GM19035 (cell line): ENCODE measurements at regions not wholly inside any gene's neighbourhood (a gene's known extent, or its start where the extent isn't known, plus 50 kb on each side); places are given as distances from the start of the nearest gene placed in this dataset.
"Not testable (repeated sequence)": the region's sequence is repeated elsewhere in the genome, so short reads cannot be mapped to it uniquely, and the experiment has no call there.

Experiments
- ATAC-seq: cut with Tn5 transposase; IDR thresholded peaks from one replicate; pipeline ENCODE4 v1.9.1; 2021; ENCODE audit not compliant: unreplicated experiment

DNA sequence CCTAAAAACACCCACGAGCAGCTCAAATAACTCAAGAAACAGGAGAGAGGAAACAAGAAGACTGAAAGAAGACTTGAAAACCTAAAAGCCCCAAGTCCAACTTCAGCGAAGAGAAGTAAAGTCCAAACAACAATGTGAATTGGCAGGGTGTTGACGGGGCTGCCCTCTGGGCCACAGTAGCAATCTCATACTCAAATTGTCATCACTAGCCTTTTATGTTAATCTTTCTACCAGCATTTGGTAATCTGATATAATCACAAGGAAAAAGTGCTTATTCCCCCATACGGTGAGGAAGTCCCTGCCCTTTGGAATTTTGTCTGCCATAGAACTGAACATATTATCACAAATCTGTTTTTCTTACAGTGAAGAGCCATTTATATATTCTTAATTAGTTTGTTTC, 51.5 kb upstream of the IFNE start:
- no peak for ATAC-seq

GRCh38 chr9:21535396-21535795, 53.3 kb upstream of the IFNE start:
- no peak for ATAC-seq

DNA sequence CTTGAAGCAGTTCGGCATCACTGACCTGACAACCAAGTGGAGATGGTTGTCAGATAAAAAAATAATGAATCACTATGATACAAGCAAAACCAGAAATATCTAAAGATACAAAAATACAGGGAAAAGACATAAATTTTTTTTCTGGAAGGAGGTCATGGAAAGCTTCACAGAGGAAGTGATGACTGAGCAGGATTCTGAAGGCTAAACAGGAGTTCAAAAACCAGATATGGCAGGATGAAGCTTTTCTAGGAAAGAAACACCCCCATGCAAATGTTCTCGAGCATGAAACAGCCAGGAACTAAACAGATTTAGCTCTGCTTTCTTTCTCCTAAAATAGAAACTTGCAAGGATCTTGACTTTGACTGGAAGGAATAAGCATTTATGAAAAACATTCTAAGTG, 60.7 kb upstream of the IFNE start:
- no peak for ATAC-seq

DNA sequence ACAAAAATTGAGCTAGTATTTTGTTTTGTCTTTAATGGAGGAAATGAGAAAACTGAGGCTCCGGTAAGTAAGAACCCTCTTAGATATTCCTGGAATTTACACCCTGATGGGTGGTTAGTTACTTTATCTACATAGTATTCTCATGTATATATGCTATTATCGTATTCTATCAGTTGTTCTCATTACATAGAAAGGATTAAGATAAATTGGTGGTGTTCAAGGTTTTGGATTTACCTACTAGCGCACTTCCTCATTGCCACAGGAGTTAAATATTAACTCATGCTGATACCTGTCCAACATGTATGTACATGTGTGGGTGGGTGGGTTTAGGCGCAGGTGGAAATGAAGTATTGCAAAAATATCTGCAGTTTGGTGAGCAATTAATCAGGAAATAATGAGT, 61.1 kb upstream of the IFNE start:
- no peak for ATAC-seq

GRCh38 chr9:21543816-21544215, 61.7 kb upstream of the IFNE start:
- not testable (repeated sequence) for ATAC-seq

GRCh38 chr9:21546949-21547348, 64.8 kb upstream of the IFNE start:
- no peak for ATAC-seq

GRCh38 chr9:21549251-21549765, 67.2 kb upstream of the IFNE start:
- no peak for ATAC-seq

DNA sequence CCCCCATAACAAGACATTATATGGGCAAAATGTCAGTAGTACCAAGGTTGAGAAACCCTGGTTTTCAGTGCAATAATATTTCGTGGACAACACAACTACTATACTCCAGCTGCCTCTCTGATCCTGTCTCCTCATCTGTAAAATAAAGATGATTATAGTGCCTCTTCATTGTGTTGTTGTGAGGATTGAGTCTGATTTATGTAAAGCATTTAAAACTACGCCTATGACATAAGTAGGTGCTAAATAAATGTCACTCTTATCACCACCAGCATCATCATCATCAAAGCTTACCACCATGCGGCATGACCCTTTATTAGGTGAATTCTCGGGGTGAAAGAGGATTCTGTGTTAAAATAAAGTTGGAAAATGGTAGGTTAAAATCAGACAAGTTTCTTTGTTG, 67.8 kb upstream of the IFNE start:
- ATAC-seq: no peak

GRCh38 chr9:21550392-21550791, 68.3 kb upstream of the IFNE start:
- no peak for ATAC-seq

GRCh38 chr9:21551401-21551800, 69.3 kb upstream of the IFNE start:
- ATAC-seq: no peak

GRCh38 chr9:21552244-21553170, 70.4 kb upstream of the IFNE start:
- ATAC-seq: no peak

DNA sequence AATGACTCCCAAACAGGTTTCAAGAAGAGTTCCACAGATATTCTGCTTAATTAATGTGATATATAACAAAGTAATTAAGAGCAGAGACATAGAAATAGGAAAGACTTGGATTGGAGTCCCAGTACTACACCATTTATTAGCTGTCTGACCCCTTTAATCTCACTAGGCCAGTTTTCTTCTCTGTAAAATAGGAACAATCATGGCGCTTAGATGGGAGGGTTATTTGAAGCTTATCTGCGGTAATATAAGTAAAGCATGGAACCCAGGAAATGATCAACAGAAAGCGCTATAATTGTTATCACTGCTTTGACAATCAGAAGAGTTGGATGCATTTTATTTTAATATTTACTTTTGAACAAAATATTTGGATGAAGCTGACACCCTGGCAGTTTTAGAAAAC, 71.3 kb upstream of the IFNE start:
- no peak for ATAC-seq

DNA sequence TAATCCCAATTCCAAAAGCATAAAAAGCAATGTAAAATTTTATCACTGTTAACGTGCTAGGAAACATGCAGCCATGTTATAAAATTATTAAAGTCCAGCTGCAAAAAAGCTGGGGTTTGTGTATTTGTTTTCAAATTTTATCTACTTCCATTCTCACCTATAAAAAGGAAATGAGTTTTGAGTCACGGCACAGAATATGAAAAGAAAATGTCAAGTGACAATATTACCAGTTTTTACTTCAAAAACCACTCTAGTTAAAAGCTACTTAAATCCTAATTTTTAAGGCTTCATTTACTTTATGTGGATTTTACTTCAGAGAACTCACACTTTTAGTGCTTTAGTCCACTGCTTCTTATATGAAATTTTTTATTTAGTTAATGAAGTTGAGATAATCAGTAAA, 72.7 kb upstream of the IFNE start:
- ATAC-seq: no peak

GRCh38 chr9:21555911-21556310, 73.8 kb upstream of the IFNE start:
- no peak for ATAC-seq

DNA sequence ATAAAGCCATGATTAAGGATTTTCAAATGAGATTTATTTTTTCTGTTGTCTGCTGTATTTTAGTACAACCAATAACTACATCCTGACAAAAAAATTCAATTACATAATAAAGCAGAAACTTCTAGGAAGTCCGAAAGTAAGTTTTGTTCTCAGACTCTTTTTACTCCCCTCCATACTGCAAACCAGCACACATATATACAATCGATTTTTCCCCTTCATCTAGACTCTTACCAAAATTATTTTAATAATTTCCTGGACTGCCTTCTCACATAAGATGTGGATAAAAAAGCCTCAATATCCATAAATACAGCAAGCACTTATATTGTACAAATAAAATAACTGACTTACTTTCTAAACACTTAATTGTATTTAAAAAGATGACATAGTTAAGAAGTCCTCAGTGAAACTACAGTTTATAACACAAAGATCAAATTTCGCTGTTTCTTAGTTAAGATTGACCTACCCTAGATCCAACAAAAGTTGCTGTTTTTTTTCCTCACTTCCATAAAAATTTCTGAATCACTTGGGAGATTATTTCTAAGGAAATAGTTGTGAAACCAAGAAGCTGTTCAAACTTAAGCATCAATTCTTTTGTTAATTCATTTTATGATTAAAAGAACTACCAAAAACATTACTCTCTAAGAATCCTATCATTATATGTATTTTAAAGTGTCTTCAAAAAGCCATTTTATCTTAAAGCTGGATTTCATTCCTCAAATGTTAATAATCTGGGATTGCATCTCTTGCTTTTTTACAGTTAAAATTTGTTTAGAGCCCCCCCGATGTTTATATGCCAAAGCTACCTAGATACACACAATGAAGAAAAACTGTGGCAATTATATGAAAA, 74.7 kb upstream of the IFNE start:
- no peak for ATAC-seq

DNA sequence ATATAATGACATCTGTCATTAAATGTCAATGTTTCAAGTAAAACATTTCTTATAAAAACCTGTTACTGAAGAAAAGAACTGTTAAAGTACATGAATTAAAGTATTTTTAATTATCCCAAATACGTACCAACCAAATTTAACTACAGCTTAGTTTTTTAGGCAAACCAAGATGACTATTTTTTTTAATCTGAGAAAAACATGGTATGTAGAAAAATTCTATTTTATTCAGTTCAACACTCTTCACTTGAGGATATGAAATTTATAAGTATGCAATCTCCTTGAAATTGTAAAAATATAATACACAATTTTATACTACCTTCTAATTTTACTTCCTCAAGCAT, 75.3 kb upstream of the IFNE start:
- no peak for ATAC-seq

GRCh38 chr9:21558079-21558478, 76.0 kb upstream of the IFNE start:
- no peak for ATAC-seq

DNA sequence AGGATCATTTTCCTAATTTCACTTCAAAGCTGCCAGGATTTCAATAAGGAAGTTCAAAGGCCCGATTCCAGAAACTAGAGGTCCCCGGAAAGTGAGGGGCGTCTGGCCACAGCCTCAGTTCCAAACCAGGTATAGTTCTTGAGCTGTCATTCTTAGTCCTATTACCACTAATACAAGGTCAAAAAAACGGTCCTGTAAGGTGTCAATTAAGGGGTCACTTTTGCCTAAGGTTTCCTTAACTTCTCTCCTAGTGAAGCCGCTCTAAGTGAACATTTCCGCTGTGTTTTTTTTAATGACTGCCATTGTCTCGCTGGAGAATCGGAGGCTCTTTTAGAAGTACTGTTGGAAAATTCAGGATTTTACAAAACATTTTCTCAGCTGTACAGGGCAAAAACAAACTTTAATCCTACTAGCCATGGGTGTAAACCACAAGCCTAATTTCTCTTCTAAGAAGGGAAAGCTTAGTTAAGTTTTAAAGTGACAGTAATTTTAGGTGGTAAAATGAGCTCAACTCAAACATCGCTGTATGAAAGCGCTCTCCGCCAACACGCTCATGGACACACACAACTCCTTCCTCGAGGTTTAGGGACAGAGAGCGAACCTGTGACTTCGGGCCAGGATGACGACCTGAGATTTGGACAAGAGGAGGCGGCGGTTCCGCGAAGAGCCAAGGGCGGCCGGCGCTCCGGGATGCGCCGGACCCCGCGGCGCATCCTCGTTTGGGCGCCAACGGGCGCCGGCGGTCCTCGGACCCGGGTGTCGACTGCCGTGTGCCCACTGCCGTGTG, 76.7 kb upstream of the IFNE start:
- ATAC-seq: peak; percentile 24

- ATAC-seq: peak; percentile 56
These were observed 77.5 kb upstream of the IFNE start for GRCh38 chr9:21559402-21560280.

- no peak for ATAC-seq
These were observed 78.2 kb upstream of the IFNE start for GRCh38 chr9:21560281-21560745.
